Mucosa of descending colon (tissue), 3 donors: ENCODE measurements at regions not wholly inside any gene's neighbourhood (a gene's known extent, or its start where the extent isn't known, plus 50 kb on each side); places are given as distances from the start of the nearest gene placed in this dataset.

Experiments
- ATAC-seq: fragments of 200-7000 bp; cut with Tn5 transposase; one replicate; pipeline ENCODE4 v1.9.1; 2020; ENCODE audit warnings: mild to moderate bottlenecking, moderate library complexity
- DNase-seq, 3 donors: peaks; one replicate each; pipeline ENCODE4 v3.0.0-alpha.2; 2020
- H3K36me3 ChIP-seq: fragments of 200-600 bp; one replicate; pipeline ENCODE4 v1.8.0; 2021; ENCODE audit warnings: low read depth, mild to moderate bottlenecking
- H3K4me1 ChIP-seq: fragments of 200-600 bp; one replicate; pipeline ENCODE4 v1.8.0; 2021; ENCODE audit warnings: low read depth, mild to moderate bottlenecking
- H3K4me3 ChIP-seq: fragments of 200-600 bp; one replicate; pipeline ENCODE4 v1.8.0; 2021; ENCODE audit warnings: mild to moderate bottlenecking
- H3K9me3 ChIP-seq: fragments of 200-600 bp; one replicate; pipeline ENCODE4 v1.8.0; 2021; ENCODE audit warnings: mild to moderate bottlenecking
- intact Hi-C, 2 donors: fragments of 100-400 bp; cut with DNase I in 1 of 2; cut with micrococcal nuclease in 1 of 2; formaldehyde crosslinking; loops; one replicate each; pipeline versions ENCODE4 v1.11.0 to v1.11.1; 2022; cut with DNase I, micrococcal nuclease
- TF ChIP-seq, protein P1 (sequence below): fragments of 200-600 bp; IDR thresholded peaks from one replicate; pipeline ENCODE4 v1.8.0; 2022; ENCODE audit warnings: antibody characterized with exemption, mild to moderate bottlenecking
- donor health status: DM: no; HTN: no; CAD: no; lungs with moderate emphysema.
- donor health status: DM: no; HTN: no; CAD: no.
- donor health status: DM: no; HTN: yes; CAD: no.

DNA sequence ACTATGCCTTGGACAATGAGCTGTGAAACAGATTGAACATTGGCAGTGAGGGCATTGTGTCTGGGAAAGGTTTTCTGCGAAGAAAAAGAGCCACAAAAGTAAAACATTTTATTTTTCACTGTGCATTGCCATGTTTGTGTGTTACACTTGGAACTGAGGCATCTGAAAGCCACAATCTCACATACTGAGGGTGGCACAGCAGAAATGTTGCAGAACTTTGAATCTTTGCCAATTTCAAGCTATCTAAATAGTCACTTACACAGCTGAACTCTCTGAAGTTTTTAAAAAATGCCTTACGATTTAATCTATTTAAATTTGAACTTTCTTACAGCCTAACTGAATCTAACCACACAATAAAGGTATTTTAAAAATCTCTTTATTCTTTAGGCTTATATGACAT, 154.1 kb upstream of the GRM7 start:
- ATAC-seq (no peak), DNase-seq (no peak)
- intact Hi-C loops, result no loop called here
- Histone ChIP-seq H3K36me3 (no peaks in the 10 kb centered on the region), H3K9me3 (no peaks in the 10 kb centered on the region), H3K4me1 (no peaks in the 10 kb centered on the region), H3K4me3 (no peak overlapping the region)
- TF ChIP-seq, protein P1, sequence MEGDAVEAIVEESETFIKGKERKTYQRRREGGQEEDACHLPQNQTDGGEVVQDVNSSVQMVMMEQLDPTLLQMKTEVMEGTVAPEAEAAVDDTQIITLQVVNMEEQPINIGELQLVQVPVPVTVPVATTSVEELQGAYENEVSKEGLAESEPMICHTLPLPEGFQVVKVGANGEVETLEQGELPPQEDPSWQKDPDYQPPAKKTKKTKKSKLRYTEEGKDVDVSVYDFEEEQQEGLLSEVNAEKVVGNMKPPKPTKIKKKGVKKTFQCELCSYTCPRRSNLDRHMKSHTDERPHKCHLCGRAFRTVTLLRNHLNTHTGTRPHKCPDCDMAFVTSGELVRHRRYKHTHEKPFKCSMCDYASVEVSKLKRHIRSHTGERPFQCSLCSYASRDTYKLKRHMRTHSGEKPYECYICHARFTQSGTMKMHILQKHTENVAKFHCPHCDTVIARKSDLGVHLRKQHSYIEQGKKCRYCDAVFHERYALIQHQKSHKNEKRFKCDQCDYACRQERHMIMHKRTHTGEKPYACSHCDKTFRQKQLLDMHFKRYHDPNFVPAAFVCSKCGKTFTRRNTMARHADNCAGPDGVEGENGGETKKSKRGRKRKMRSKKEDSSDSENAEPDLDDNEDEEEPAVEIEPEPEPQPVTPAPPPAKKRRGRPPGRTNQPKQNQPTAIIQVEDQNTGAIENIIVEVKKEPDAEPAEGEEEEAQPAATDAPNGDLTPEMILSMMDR, result no peak

DNA sequence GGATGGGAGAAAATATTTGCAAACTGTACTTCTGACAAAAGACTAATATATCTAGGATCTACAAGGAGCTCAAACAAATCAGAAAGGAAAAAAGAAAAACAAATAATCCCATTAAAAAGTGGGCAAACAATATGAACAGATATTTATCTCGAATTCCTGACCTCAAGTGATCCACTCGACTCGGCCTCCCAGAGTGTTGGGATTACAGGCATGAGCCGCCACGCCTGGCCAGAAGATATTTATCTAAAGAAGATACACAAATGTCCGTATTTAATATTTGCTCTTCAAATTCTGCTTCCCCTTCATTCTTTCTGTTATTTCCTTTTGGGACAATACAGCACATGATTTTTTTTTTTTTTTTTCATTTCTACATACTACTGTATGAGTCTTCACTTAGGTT, 151.7 kb upstream of the GRM7 start:
- no peak overlapping the region for H3K4me3 ChIP-seq
- intact Hi-C loops, result no loop called here
- DNase-seq, result no peak
- no peaks in the 10 kb centered on the region for H3K9me3 ChIP-seq
- no peaks in the 10 kb centered on the region for H3K36me3 ChIP-seq
- ATAC-seq, result no peak
- TF ChIP-seq, protein P1, result no peak
- H3K4me1 ChIP-seq, result no peaks in the 10 kb centered on the region

DNA sequence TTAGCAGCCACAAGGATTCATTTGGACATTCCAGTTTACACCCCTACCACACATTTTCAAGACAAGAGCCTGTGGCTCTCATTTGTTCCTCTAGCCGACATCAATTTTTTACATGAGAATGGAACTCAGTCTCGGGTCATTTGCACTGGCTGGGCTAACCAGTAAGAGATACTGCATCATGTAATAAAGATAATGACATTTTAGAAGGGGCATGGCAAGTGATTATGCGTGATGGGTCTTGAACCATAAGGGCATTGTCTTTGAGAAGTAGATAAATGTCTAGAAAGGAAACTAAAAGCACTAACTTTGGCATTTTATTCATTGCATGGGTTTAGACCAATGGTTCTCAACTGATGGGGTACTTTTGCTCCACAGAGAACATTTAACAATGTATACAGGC, 146.0 kb upstream of the GRM7 start:
- intact Hi-C loops, result no loop called here
- ATAC-seq (no peak), DNase-seq (no peak)
- H3K36me3 ChIP-seq, result no peaks in the 10 kb centered on the region
- H3K9me3 ChIP-seq, result no peaks in the 10 kb centered on the region
- no peaks in the 10 kb centered on the region for H3K4me1 ChIP-seq
- H3K4me3 ChIP-seq, result no peak overlapping the region
- TF ChIP-seq, protein P1, result no peak

DNA sequence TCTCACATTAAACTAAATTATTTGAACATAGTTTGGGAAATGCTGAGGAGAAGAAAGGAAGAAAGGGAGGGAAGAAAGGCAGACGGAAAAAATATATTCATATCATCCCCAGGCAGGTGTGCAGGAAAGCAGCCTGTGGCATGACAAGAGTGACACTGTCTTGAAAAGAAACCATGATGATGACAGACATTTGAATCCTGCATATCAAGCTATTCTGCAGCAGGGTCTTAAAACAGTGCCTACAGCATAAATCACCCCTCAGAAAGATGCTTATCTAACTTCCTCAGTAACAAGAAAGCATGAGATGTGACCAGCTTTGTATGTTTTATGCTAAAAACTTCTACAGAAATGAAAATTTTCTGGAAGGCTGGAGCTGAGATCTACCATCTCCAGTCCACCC, 144.5 kb upstream of the GRM7 start:
- no peaks in the 10 kb centered on the region for H3K9me3 ChIP-seq
- H3K36me3 ChIP-seq, result no peaks in the 10 kb centered on the region
- ATAC-seq, result no peak
- TF ChIP-seq, protein P1, result no peak
- H3K4me3 ChIP-seq, result no peak overlapping the region
- intact Hi-C loops, result no loop called here
- no peaks in the 10 kb centered on the region for H3K4me1 ChIP-seq
- DNase-seq, result no peak

DNA sequence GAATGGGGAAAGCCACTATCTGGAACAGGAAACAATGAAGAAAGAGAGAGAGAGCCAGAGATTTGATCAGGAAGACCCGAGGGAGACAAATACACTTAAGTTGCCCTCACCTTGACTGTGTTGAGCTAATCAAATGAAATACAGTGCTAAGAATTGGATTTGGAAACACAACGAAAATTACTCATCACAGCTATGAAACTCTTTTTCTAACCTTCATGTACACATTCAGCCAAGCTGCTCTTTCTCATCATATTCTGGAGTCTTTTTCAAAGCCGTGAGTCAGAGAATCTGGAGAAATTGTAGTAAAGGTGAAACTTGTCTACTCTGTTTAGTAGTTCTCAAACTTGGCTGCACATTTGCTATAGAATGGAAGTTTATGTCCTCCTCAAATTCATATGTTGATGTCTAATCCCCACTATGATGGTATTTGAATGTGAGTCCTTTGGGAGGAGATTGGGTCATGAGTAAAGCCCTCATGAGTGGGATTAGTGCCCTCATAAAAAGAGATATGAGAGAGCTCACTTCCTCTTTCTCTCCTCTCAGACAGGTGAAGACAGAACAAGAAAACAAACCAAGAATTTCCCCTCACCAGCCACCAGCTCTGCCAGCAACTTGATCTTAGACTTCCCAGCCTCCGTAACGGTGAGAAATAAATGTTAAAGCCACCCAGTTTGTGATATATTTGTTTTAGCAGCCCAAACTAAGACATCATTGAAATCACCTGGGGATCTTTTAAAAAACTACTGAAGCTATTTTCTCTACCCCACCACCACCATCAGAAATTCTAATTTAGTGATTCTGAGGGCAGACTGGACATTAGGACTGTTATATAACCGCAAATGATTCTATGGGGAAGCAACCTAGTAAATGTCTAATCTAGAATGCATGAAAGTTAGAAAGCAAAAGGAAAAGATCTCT, 143.6 kb upstream of the GRM7 start:
- DNase-seq, result no peak
- no peaks in the 10 kb centered on the region for H3K9me3 ChIP-seq
- no peaks in the 10 kb centered on the region for H3K4me1 ChIP-seq
- no peak overlapping the region for H3K4me3 ChIP-seq
- intact Hi-C loops, result no loop called here
- no peaks in the 10 kb centered on the region for H3K36me3 ChIP-seq
- TF ChIP-seq, protein P1, result no peak
- peak; percentile 64 for ATAC-seq
